ENCODE measurements at regions not wholly inside any gene's neighbourhood (a gene's known extent, or its start where the extent isn't known, plus 50 kb on each side); places are given as distances from the start of the nearest gene placed in this dataset.
A peak's percentile ranks its signal among the peaks of the same experiment; 100 is the strongest.

DNA sequence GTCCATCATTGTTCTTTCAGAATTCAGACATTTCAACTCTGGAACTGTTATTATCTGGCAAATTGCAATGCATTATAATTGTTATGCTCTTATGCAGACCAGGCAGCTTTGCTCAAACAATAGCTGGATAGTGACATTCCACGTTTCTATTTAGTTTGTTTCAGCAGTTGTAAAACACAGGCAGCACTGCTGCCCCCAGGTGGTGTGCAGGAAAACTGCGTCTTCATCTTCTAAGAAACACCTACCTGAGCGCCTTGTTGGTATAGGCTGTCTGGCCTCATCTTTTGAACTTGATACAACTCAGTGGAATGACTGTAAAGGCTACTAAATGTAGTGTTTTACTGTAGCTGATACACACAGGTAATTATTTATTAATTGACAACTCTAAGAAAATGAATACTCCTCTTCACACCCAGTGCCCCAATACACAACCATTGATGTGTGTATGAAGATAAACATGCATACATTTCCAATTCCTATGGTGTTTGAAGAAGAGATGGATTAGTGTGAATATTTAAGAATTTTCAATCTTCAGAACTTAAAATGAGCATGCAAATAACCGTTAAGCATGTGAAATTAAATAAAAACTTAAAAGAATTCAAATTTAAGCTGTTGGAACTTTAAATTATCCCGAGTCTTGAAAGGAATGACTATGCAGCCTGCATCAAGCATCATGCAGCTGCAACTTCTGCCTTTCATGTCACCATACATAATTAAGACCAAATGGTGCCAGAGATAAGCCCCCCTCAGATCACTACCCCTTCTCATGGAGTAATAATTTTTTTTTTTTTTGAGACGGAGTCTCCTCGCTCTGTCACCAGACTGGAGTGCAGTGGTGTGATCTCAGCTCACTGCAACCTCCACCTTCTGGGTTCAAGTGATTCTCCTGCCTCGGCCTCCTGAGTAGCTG, 85.6 kb downstream of the CD8B2 start:
- no peak overlapping the region for H3K4me3 ChIP-seq

DNA sequence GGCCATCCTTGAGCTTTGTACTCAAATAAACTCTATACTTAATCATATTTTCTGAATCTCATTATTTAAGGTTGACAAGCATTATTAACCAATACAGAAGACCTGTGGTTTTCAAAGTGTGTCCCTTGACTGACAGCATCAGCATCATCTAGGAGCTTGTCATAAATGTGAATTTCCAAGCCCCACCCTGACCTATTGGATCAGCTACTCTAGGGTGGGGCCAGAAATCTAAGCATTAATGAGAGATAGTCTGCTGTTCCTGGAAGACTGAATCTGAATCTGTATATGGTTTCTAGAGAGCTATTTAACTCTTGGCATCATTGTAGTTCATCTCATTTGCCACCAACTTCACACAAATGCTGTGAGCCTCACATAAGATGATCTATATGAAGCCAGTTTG, 86.6 kb downstream of the CD8B2 start:
- Histone ChIP-seq H3K27ac (no peak overlapping the region), H3K4me3 (no peak overlapping the region)

More for the DNA sequence above, 85.6 kb downstream of the CD8B2 start:
- H3K27ac ChIP-seq = no peak overlapping the region

DNA sequence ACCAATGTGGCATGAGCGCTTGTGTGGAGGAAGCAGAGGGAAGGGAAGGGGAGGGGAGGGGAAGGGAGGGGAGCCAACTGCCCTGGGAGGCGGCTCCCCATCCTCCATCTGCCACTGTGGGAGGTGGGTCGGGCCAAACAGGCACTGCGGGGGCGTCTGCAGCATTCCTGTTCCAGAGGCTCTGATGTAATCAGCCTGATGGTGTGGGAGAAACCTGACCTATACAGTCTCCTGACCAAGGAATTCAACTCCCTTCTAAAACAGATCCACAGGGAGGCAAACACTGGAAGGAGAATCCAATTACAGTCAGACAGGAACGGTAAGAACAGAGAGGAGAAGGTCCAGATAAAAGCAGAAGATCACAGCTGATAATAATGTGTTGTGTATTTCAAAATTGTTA, 88.8 kb downstream of the CD8B2 start:
- Histone ChIP-seq H3K4me3 (no peak overlapping the region), H3K27ac (no peak overlapping the region)

DNA sequence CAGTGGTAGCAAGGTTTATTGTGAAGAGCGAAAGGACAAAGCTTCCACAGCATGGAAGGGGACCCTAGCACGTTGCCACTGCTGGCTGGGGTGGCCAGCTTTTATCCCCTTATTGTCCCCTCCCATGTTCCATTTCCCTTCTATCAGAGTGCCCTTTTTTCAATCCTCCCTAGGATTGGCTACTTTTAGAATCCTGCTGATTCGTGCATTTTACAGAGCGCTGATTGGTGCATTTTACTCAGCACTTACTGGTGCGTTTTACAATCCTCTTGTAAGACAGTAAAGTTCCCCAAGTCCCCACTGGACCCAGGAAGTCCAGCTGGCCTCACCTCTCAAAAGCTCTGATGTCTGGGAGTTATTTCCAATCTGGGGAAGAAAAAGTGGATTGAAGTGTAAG, 90.1 kb downstream of the CD8B2 start:
- Histone ChIP-seq H3K4me3 (no peak overlapping the region), H3K27ac (no peak overlapping the region)

DNA sequence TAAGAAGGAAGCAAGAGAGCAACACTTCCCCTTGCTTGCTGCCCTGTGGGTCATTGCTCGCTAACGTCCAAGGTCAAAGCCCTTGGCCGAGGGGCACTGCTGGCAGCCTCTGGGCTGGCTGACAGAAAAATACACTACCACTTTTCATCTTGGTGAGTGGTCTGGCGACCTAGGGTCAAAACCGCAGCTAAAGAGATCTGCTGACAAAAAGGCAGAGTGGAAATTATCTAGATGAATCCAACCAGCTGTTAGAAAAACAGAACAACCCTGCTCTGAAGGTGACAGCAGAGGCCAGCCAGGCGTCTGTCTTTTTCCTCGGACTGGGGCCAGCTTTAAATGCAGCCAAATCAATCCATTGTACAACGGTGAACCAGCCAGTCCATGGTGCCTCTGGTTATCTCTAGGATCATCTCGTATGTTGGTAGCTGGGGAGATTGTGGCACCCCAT, 92.6 kb downstream of the CD8B2 start:
- Histone ChIP-seq H3K27ac (no peak overlapping the region), H3K4me3 (no peak overlapping the region)

DNA sequence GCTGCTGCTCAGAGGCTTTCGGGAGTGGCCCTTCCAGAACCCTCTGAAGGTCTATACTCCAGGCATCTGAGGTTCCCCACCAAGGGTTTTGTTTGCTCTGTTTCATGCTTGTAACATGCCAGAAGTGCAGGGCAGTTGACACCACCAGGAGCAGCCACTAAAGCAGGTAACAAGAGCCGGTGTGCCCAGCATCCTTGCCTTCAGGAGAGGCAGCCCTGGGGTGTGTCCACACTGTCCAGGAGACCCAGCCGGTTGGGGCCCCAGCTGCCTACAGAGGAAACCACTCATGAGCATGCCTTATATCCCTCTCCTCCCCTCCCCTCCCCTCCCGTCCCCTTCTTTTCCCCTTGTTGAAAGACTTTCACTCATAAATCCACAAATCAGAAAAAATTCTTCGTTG, 93.1 kb downstream of the CD8B2 start:
- no peak overlapping the region for H3K4me3 ChIP-seq
- H3K27ac ChIP-seq = no peak overlapping the region

DNA sequence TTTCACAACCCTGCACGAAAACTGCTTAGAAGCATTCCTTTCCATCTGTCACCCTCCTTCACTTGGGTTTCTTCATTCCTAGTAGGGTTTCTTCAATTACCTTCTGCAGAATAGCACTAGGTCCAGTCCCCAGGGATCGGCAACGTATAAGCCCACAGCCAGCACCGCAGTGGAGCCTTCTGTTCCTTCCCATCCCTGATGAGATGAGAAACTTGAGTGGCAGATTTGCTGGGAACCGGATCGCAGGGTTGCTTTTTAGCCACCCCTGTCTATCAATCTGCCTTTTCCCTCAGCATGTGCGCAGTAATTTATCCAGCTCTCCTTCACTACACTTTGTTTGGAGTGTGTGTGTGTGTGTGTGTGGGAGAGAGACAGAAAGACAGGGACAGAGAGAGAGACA, 94.2 kb downstream of the CD8B2 start:
- H3K4me3 ChIP-seq = no peak overlapping the region
- no peak overlapping the region for H3K27ac ChIP-seq

DNA sequence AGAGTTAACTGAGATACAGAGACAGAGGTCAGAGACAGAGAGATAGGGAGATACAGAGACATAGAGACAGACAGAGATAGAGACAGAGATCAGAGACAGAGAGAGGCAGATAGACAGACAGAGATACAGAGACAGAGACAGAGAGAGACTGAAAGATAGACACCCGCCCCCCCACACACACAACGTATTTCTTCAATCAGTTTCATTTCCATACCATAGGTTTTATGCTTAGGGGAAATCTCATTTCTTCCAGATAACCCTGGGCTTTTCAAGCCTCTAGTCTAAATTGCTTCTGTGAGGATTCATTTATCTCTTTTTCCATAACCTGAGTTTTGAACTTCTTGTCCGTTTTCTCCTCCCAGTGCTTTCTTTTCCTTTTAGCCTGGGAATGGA, 94.6 kb downstream of the CD8B2 start:
- H3K27ac ChIP-seq = no peak overlapping the region
- H3K4me3 ChIP-seq = peak overlapping the region in 3 of 7 experiments; percentile 5 to 26 (median 8)

DNA sequence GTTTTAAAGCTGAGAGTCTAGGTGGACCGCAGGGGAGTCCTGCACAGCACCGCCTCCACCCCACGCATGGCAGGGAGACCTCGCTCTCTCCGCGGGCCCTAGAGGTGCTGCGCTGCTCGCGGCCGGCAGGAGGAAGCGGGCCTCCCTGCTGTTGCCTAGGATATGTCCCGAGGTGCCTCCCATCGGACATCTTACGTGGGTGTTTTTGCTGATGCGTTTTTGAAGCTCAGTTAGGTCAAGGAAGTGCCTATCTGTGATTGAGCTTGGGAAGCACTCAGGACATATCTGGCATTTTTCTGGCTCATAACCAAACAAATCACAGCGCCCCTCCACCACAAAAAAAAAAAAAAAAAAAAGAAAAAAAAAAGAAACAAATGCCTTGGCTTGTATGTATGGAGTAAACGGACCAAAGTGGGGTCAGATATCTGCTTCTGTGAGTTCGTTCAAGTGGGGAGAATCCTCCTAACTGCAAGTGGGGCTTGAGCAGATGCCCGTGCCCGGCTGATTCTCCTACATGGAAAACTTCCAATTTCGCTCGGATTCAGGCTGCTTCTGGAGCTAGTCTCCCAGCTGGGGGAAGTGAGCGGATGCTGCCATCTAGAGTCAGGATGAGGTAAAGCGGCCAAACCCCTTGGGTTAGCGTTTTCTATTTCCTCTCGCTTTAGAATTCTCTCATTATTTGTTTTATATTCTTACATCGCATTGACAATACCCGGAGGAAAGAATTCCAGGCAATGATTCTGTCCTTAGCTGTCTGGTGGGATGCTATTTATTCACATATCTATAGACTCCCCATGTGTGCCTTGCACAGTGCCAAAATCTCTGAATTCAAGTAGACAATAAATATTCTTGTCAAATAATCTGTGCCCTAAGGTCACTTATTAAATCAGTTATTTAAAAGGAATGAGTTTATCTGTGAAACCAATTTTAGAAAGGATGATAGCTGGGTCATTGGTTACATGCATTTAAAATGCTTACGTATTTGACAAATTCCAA, 95.3 kb downstream of the CD8B2 start:
- no peak overlapping the region for H3K27ac ChIP-seq
- peak overlapping the region in 3 of 7 experiments; percentile 5 to 26 (median 8) for H3K4me3 ChIP-seq

DNA sequence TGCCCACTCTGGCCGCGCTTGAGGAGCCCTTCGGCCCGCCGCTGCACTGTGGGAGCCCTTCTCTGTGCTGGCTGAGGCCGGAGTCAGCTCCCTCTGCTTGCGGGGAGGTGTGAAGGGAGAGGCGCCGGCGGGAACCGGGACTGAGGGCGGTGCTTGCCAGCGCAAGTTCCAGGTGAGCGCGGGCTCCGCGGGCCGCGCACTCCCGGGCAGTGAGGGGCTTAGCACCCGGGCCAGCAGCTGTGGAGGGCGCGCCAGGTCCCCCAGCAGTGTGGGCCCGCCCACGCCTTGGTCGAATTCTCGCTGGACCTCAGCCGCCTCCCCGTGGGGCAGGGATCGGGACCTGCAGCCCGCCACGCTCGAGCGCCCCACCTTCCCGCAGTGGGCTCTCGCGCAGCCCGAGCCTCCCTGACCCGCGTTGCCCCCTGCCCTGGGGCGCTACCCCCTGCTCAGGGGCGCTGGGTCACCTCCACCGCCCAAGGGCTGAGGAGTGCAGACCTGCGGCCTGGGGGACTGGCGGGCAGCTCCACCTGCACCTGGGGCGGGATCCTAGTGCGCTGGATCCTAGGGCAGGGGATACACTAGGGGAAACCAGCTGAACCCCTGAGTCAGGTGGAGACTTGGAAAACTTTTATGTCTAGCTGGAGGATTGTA, 97.3 kb downstream of the CD8B2 start:
- Histone ChIP-seq H3K4me3 (no peak overlapping the region), H3K27ac (no peak overlapping the region)

DNA sequence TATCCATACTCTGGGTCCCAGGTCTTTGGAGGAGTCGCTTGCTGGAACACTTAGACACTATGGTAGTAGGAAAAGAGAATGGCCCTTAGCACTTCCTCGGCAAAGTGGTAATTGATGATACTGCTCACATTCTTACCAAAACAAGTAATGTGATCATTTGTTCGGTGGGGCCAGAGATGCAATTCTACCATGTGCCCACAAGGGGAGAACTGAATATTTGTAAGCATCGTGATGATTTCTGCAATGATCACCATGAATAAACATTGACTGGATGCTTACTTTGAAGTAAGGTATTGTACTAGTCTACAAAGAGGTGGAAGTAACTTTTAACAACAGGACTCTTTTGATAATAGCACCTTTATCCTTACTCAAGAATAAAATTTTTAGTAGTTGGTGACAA, 109.7 kb downstream of the CD8B2 start:
- Histone ChIP-seq H3K27ac (no peak overlapping the region), H3K4me3 (no peak overlapping the region)

DNA sequence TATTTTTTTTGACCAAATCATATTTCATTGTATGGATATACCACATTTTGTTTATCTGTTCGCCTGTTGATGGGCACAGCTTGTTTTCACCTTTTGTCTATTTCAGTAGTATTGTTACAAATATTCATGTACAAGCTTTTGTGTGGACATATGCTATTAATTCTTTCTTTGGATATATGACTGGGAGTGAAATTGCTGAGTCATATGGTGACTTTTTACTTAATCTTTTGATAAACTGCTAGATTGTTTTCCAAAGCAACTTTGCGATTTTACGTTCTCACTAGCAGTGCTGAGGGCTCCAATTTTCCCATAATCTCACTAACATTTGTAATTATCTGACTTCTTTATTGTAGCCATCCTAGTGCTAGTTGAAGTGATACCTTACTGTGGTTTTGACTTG, 112.4 kb downstream of the CD8B2 start:
- Histone ChIP-seq H3K4me3 (no peak overlapping the region), H3K27ac (no peak overlapping the region)

DNA sequence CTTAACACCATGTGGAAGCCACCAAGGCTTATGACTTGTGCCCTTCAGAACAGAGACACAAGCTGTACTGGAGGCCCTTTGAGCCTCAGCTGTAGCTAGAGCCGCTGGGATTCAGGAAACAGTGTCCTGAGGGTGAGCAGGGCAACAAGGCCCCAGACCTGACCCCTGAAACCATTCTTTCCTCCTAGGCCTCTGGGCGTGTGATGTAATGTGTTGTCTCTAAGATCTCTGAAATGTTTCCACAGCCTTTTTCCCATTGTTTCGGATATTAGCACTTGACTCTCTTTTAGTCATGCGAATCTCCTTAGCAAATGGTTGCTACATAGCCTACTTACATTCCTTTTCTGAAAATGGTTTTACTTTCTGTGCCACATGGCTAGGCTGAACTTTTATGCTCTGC, 114.9 kb downstream of the CD8B2 start:
- Histone ChIP-seq H3K4me3 (no peak overlapping the region), H3K27ac (no peak overlapping the region)

DNA sequence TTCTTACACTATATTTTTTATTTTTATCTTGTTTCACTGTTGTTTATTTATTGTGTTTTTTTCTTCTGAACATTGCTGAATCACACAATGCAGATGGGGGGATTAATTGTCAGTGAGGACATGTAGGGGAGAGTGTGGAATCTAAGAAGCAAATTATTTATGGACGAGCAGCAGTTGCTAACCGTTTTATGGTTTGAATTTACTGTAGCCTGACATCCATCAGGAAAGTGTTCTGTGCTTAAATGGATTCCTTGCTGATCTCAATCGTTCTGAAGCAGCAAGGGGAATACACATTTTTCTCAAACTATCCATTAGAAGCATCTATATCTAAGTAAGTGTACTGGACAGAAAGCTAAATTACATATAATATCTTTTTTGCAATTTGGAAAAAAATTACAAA, 119.5 kb downstream of the CD8B2 start:
- H3K4me3 ChIP-seq = no peak overlapping the region
- no peak overlapping the region for H3K27ac ChIP-seq

DNA sequence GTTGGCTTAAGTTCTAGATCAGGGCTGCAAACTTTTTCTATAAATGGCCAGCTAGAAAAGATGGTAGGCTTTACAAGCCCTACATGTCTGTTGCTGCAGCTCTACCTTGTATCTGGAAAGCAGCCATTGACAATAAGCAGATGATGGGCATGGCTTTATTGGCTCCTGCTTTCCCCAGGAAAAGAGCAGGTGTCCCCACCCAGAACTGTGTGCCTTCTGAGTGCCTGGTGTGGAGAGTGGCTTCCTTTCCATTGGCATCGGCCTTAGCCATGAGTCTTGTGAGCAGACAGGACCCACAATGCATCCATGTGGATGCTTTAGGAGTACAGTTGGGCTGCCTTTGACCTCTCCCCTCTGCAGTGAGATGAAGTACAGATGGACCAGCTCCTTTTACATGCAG, 120.2 kb downstream of the CD8B2 start:
- no peak overlapping the region for H3K4me3 ChIP-seq
- H3K27ac ChIP-seq = no peak overlapping the region

DNA sequence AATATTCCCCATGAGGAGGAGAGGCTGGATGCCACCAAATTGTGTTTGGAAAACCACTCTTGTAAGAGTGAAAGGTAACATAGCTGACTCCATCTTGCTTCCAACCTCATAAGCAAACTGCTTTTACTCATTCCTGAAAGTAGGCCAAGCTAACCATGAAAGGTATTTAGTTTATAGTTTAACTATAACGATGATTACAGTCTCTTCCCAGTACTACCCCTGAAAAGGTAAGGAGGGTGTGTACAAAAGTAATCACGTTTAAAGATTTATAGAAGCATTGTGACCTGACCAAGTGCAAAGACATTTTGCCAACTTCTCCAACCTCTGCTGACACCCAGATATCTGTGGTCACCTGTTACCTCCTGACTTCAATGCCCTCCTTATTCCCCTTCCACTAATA, 122.6 kb downstream of the CD8B2 start:
- no peak overlapping the region for H3K4me3 ChIP-seq
- H3K27ac ChIP-seq = no peak overlapping the region

DNA sequence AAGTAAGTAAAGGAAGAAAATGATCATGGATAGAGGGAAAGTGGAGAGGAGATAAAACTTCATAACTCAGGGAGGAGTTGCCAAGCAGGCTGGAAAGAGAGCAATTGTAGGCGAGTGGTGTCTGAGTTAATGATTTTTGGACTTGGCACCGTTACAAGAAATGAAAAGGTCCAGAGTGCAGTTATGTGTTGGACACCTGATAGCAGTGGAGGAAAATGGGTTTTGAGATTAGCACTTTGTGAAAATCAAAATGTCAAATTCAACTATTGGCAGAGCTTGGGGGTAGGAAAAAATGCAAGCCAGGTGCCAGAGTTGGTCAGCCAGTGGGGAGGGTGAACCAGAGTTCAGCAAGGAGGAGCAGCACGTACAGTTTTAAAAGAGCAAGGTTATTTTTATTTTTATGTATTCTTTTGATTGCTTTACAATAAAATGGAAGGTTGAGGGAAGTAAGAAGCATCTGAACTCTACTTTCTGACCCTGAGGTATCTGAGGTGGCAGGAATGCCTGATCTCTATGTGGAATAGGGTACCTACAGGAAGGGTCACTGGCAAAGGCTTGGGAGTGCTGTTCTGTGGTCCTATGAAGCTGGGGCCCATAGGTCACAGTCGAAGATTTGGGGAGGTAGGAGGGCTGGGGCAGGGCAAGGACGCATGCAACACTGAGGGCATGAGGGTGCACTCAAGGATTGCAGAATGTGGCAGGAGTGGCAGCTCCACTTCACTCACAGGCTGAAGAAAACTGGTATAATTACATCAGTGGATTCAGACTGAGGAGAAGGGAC, 127.5 kb downstream of the CD8B2 start:
- no peak overlapping the region for H3K27ac ChIP-seq
- no peak overlapping the region for H3K4me3 ChIP-seq

DNA sequence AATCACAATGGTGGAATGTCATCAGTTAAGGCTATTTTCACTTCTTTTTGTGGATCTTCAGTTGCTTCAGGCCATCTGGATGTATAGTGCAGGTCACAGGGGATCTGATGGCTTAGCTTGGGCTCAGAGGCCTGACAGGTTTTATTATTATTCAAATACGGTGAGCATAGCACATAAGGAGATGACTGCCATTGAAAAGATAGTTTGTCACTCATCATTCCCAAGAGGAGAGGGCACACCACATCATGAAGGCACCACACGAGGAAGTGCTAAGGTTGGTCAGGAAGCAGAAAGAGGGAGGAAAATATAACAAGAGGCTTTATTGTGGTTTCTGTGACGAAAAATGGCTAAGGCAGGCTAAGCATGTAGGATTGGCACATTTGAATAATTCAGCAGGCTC, 131.4 kb downstream of the CD8B2 start:
- no peak overlapping the region for H3K4me3 ChIP-seq
- H3K27ac ChIP-seq = no peak overlapping the region

DNA sequence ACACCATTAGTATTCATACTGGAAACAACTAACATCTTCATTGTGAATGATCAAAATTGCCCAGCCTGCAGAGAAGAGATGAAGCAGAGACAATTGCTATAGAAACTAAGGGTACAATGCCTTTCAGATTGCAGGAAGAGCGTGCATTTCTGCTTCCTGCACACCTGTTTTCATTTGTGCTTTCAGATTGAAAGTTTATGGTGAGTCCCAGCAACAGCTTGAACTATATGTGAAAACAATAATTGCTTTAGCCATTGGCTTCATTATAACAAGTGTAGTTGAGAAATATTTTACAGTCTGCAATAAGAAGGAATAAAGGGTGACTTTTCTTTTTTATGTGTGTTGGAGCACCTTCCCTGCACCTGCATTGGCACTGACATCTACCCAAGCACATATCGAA, 136.3 kb downstream of the CD8B2 start:
- Histone ChIP-seq H3K4me3 (no peak overlapping the region), H3K27ac (no peak overlapping the region)

Measured in skin epidermis (tissue), 12 donors.